CD4-positive, CD25-positive, alpha-beta regulatory T cell (primary cell): ENCODE measurements at regions not wholly inside any gene's neighbourhood (a gene's known extent, or its start where the extent isn't known, plus 50 kb on each side); places are given as distances from the start of the nearest gene placed in this dataset.

ENCODE experiments used
- ATAC-seq, 2 donors: fragments of 150-1000 bp; cut with Tn5 transposase; one replicate each; pipeline ENCODE4 v1.10.0; 2021; ENCODE audit warnings: low read depth in 2 of 2, moderate number of reproducible peaks in 2 of 2, moderate library complexity in 1 of 2
- DNase-seq, 3 donors: peaks; one replicate each; pipeline versions ENCODE4 v3.0.0 to v3.0.0-alpha.2; 2012 to 2022; ENCODE audit warnings: mixed read lengths in 1 of 3
- H3K27ac ChIP-seq: one replicate; pipeline ENCODE4 v1.7.0; 2013; ENCODE audit warnings: mild to moderate bottlenecking, low read length; ENCODE audit not compliant: insufficient read depth, poor library complexity, severe bottlenecking
- H3K27me3 ChIP-seq: one replicate; pipeline ENCODE4 v1.7.0; 2013; ENCODE audit warnings: low read length; ENCODE audit not compliant: control insufficient read depth, insufficient read depth
- H3K36me3 ChIP-seq: one replicate; pipeline ENCODE4 v1.7.0; 2013; ENCODE audit warnings: mild to moderate bottlenecking, low read length, moderate library complexity; ENCODE audit not compliant: control insufficient read depth, insufficient read depth
- H3K4me1 ChIP-seq: 2 replicates; pipeline ENCODE4 v1.7.0; 2013; ENCODE audit warnings: mild to moderate bottlenecking, low read length; ENCODE audit not compliant: insufficient read depth, control insufficient read depth, poor library complexity, severe bottlenecking
- H3K4me3 ChIP-seq: one replicate; pipeline ENCODE4 v1.7.0; 2013; ENCODE audit warnings: low read depth, mild to moderate bottlenecking, low read length, moderate library complexity
- H3K9me3 ChIP-seq, 2 experiments: 1 replicate in 1 of 2; 2 replicates in 1 of 2; pipeline ENCODE4 v1.7.0; 2013; ENCODE audit warnings: low read length in 2 of 2, mild to moderate bottlenecking in 1 of 2, moderate library complexity in 1 of 2; ENCODE audit not compliant: control insufficient read depth in 2 of 2
- H3K27ac Mint-ChIP-seq, 3 donors: one replicate each; pipeline ENCODE4 v1.8.0; 2020 to 2022; ENCODE audit warnings: mild to moderate bottlenecking in 3 of 3, mixed read lengths in 3 of 3, moderate library complexity in 2 of 3
- H3K27me3 Mint-ChIP-seq: one replicate; pipeline ENCODE4 v1.8.0; 2022; ENCODE audit warnings: mild to moderate bottlenecking, mixed read lengths
- H3K36me3 Mint-ChIP-seq: one replicate; pipeline ENCODE4 v1.8.0; 2020; ENCODE audit warnings: mixed read lengths
- H3K4me1 Mint-ChIP-seq, 4 donors: one replicate each; pipeline ENCODE4 v1.8.0; 2020 to 2022; ENCODE audit warnings: mixed read lengths in 4 of 4, mild to moderate bottlenecking in 1 of 4
- H3K4me3 Mint-ChIP-seq, 4 donors: one replicate each; pipeline ENCODE4 v1.8.0; 2020 to 2022; ENCODE audit warnings: mild to moderate bottlenecking in 4 of 4, mixed read lengths in 4 of 4, moderate library complexity in 3 of 4
- H3K9me3 Mint-ChIP-seq, 7 donors: one replicate each; pipeline ENCODE4 v1.8.0; 2020 to 2022; ENCODE audit warnings: mixed read lengths in 7 of 7, mild to moderate bottlenecking in 3 of 7, moderate library complexity in 2 of 7

- ATAC-seq (no peak), DNase-seq (no peak)
Observed at GRCh38 chr21:16866851-16867250, 646.0 kb upstream of the CXADR start.

GRCh38 chr21:16870103-16870502 lies 642.7 kb upstream of the CXADR start:
- Histone ChIP-seq H3K9me3 (peaks cover 0 to 1% of the 10 kb centered on the region in 2 experiments), H3K4me3 (no peak overlapping the region), H3K4me1 (no peaks in the 10 kb centered on the region), H3K27me3 (no peaks in the 10 kb centered on the region), H3K27ac (no peak overlapping the region), H3K36me3 (no peaks in the 10 kb centered on the region)
- Mint-ChIP-seq H3K4me1 (no peaks in the 10 kb centered on the region), H3K9me3 (peaks cover 0 to 12% (median 5%) of the 10 kb centered on the region in 7 donors), H3K27ac (no peak overlapping the region), H3K4me3 (no peak overlapping the region), H3K36me3 (no peaks in the 10 kb centered on the region), H3K27me3 (no peaks in the 10 kb centered on the region)
- DNase-seq = no peak
- no peak for ATAC-seq

More at GRCh38 chr21:16866851-16867250, 646.0 kb upstream of the CXADR start:
- H3K9me3 ChIP-seq = peaks cover 0 to 1% of the 10 kb centered on the region in 2 experiments
- H3K4me3 Mint-ChIP-seq = no peak overlapping the region
- no peaks in the 10 kb centered on the region for H3K36me3 Mint-ChIP-seq
- H3K27me3 Mint-ChIP-seq = no peaks in the 10 kb centered on the region
- no peaks in the 10 kb centered on the region for H3K27me3 ChIP-seq
- H3K4me1 ChIP-seq = no peaks in the 10 kb centered on the region
- H3K9me3 Mint-ChIP-seq = peaks cover 0 to 15% (median 5%) of the 10 kb centered on the region in 7 donors
- no peaks in the 10 kb centered on the region for H3K4me1 Mint-ChIP-seq
- H3K27ac Mint-ChIP-seq = no peak overlapping the region
- H3K4me3 ChIP-seq = no peak overlapping the region
- no peak overlapping the region for H3K27ac ChIP-seq
- H3K36me3 ChIP-seq = no peaks in the 10 kb centered on the region

DNA sequence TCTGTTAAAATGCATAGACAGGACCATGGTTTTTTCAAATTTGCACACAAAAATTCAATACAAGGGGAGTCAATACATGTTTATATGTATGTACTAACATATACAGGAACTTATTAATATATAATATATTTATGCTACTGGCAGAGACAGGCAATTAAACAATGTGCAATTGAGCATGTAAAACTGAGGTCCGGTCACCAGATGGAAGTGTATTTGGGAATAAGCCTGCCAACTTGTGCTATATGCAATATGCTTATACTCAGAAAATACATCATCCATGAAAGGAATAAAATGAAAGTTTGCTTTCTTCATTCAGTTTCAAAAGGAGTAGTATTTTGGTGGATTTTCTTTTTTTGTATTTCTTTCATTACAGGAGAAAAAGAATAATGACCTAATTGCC lies 640.2 kb upstream of the CXADR start:
- Histone ChIP-seq H3K9me3 (peaks cover 0 to 2% of the 10 kb centered on the region in 2 experiments), H3K4me1 (no peaks in the 10 kb centered on the region), H3K36me3 (no peaks in the 10 kb centered on the region), H3K27me3 (no peaks in the 10 kb centered on the region), H3K4me3 (no peak overlapping the region), H3K27ac (no peak overlapping the region)
- DNase-seq (no peak), ATAC-seq (no peak)
- H3K4me1 Mint-ChIP-seq = no peaks in the 10 kb centered on the region
- H3K9me3 Mint-ChIP-seq = peaks cover 0 to 10% (median 7%) of the 10 kb centered on the region in 7 donors
- H3K4me3 Mint-ChIP-seq = no peak overlapping the region
- no peaks in the 10 kb centered on the region for H3K36me3 Mint-ChIP-seq
- H3K27me3 Mint-ChIP-seq = no peaks in the 10 kb centered on the region
- no peak overlapping the region for H3K27ac Mint-ChIP-seq

GRCh38 chr21:16873176-16873575 lies 639.7 kb upstream of the CXADR start:
- no peak overlapping the region for H3K27ac Mint-ChIP-seq
- H3K4me3 Mint-ChIP-seq = no peak overlapping the region
- no peaks in the 10 kb centered on the region for H3K4me1 Mint-ChIP-seq

GRCh38 chr21:16873596-16873995 lies 639.2 kb upstream of the CXADR start:
- Histone ChIP-seq H3K4me3 (no peak overlapping the region), H3K9me3 (peaks cover 0 to 3% of the 10 kb centered on the region in 2 experiments), H3K36me3 (no peaks in the 10 kb centered on the region), H3K27me3 (no peaks in the 10 kb centered on the region), H3K4me1 (no peaks in the 10 kb centered on the region), H3K27ac (no peak overlapping the region)
- Mint-ChIP-seq H3K27ac (no peak overlapping the region), H3K4me1 (no peaks in the 10 kb centered on the region), H3K4me3 (no peak overlapping the region), H3K36me3 (no peaks in the 10 kb centered on the region), H3K9me3 (peaks cover 0 to 15% (median 7%) of the 10 kb centered on the region in 7 donors), H3K27me3 (no peaks in the 10 kb centered on the region)
- ATAC-seq (no peak), DNase-seq (no peak)

More at GRCh38 chr21:16873176-16873575, 639.7 kb upstream of the CXADR start:
- Histone ChIP-seq H3K36me3 (no peaks in the 10 kb centered on the region), H3K27me3 (no peaks in the 10 kb centered on the region), H3K27ac (no peak overlapping the region), H3K4me3 (no peak overlapping the region), H3K4me1 (no peaks in the 10 kb centered on the region), H3K9me3 (peaks cover 0 to 3% of the 10 kb centered on the region in 2 experiments)
- ATAC-seq = no peak
- H3K36me3 Mint-ChIP-seq = no peaks in the 10 kb centered on the region
- DNase-seq = no peak
- H3K27me3 Mint-ChIP-seq = no peaks in the 10 kb centered on the region
- H3K9me3 Mint-ChIP-seq = peaks cover 0 to 15% (median 8%) of the 10 kb centered on the region in 7 donors

DNA sequence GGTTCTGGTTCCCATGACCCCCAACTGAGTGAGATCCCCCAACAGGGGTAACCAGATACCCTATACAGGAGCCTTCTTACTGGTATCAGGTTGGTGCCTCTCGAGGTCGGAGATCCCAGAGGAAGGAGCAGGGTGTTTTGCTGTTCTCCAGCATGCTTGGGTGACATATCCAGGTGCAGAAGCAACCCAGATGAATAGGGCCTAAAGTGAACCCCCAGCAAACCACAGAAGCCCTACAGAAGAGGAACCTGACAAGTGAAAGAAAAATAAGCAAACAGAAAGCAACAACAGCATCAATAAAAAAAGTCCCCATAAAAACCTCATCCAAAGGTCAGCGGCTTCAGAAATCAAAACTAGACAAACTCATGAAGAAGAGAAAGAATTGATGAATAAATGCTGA lies 633.4 kb upstream of the CXADR start:
- H3K36me3 ChIP-seq = no peaks in the 10 kb centered on the region
- H3K4me1 ChIP-seq = no peaks in the 10 kb centered on the region
- no peak overlapping the region for H3K4me3 ChIP-seq
- no peaks in the 10 kb centered on the region for H3K27me3 ChIP-seq
- peaks cover 0 to 3% (median 0%) of the 10 kb centered on the region in 4 donors for H3K4me1 Mint-ChIP-seq
- no peaks in the 10 kb centered on the region for H3K27me3 Mint-ChIP-seq
- no peaks in the 10 kb centered on the region for H3K36me3 Mint-ChIP-seq
- H3K9me3 ChIP-seq = peaks cover 0 to 3% of the 10 kb centered on the region in 2 experiments
- ATAC-seq (no peak), DNase-seq (no peak)
- H3K27ac ChIP-seq = no peak overlapping the region
- H3K27ac Mint-ChIP-seq = no peak overlapping the region
- H3K9me3 Mint-ChIP-seq = peaks cover 0 to 32% (median 14%) of the 10 kb centered on the region in 7 donors
- H3K4me3 Mint-ChIP-seq = no peak overlapping the region

GRCh38 chr21:16891821-16892220 lies 621.0 kb upstream of the CXADR start:
- peaks cover 0 to 22% (median 4%) of the 10 kb centered on the region in 7 donors for H3K9me3 Mint-ChIP-seq
- no peaks in the 10 kb centered on the region for H3K4me1 ChIP-seq
- H3K27me3 Mint-ChIP-seq = no peaks in the 10 kb centered on the region
- H3K4me1 Mint-ChIP-seq = no peaks in the 10 kb centered on the region
- H3K27me3 ChIP-seq = no peaks in the 10 kb centered on the region
- no peak overlapping the region for H3K27ac ChIP-seq
- H3K4me3 Mint-ChIP-seq = no peak overlapping the region
- H3K36me3 Mint-ChIP-seq = no peaks in the 10 kb centered on the region
- H3K9me3 ChIP-seq = no peaks in the 10 kb centered on the region
- H3K4me3 ChIP-seq = no peak overlapping the region
- no peak for ATAC-seq
- H3K27ac Mint-ChIP-seq = no peak overlapping the region
- H3K36me3 ChIP-seq = no peaks in the 10 kb centered on the region
- DNase-seq = no peak

- no peaks in the 10 kb centered on the region for H3K4me1 Mint-ChIP-seq
- H3K4me3 Mint-ChIP-seq = no peak overlapping the region
- Histone ChIP-seq H3K4me1 (no peaks in the 10 kb centered on the region), H3K4me3 (no peak overlapping the region), H3K9me3 (no peaks in the 10 kb centered on the region), H3K27ac (no peak overlapping the region), H3K27me3 (no peaks in the 10 kb centered on the region), H3K36me3 (no peaks in the 10 kb centered on the region)
- ATAC-seq (no peak), DNase-seq (no peak)
- peaks cover 3 to 29% (median 7%) of the 10 kb centered on the region in 7 donors for H3K9me3 Mint-ChIP-seq
- H3K27me3 Mint-ChIP-seq = no peaks in the 10 kb centered on the region
- no peak overlapping the region for H3K27ac Mint-ChIP-seq
- H3K36me3 Mint-ChIP-seq = no peaks in the 10 kb centered on the region
Observed at GRCh38 chr21:16900685-16901084, 612.2 kb upstream of the CXADR start.
